ENCODE measurements at regions not wholly inside any gene's neighbourhood (a gene's known extent, or its start where the extent isn't known, plus 50 kb on each side); places are given as distances from the start of the nearest gene placed in this dataset.

GRCh38 chr5:6146271-6146670, 232.1 kb downstream of the MED10 start:
- TF ChIP-seq CTCF (IDR thresholded peaks at IDR 0.05) = no peak
- Mint-ChIP-seq H3K9me3 (no peaks in the 10 kb centered on the region), H3K4me1 (no peaks in the 10 kb centered on the region), H3K27me3 (peaks cover 13% of the 10 kb centered on the region), H3K27ac (no peak overlapping the region), H3K36me3 (ENCODE audit: low read depth) (no peaks in the 10 kb centered on the region), H3K4me3 (no peak overlapping the region)
- ATAC-seq (ENCODE audit: low read depth) = no peak
- no peak for DNase-seq
- ChIA-PET POLR2A (no interaction called here), CTCF (no interaction called here)
- intact Hi-C loops (cut with micrococcal nuclease) = no loop called here

DNA sequence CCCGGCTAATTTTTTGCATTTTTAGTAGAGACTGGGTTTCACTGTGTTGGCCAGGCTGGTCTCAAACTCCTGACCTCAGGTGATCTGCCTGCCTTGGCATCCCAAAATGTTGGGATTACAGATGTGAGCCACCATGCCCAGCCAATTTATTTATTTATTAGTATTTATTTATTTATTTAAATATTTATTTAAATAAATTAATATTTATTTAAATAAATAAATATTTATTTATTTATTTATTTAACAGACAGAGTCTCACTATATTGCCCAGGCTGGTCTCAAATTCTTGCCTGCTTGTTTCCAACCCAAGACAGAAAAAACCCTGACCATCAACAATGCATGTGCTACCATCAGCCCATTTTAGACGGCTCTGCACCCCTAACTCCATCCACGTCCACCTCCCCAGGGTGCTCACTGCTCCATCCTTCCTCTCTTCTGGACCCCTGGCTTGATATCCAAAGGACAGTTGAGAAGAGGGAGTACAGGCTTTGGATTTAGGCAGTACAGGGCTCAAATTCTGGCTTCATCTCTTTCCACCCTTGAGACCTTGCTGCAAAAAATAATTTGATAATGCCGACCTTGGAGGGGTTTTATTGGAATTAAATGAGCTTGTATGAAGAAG, 232.6 kb downstream of the MED10 start:
- Mint-ChIP-seq H3K27ac (no peak overlapping the region), H3K9me3 (no peaks in the 10 kb centered on the region), H3K4me3 (no peak overlapping the region), H3K4me1 (no peaks in the 10 kb centered on the region), H3K27me3 (peaks cover 13% of the 10 kb centered on the region), H3K36me3 (ENCODE audit: low read depth) (no peaks in the 10 kb centered on the region)
- intact Hi-C loops (cut with micrococcal nuclease) = no loop called here
- no peak for DNase-seq
- CTCF ChIA-PET = no interaction called here
- POLR2A ChIA-PET = no interaction called here
- no peak for TF ChIP-seq CTCF (IDR thresholded peaks at IDR 0.05)
- no peak for ATAC-seq (ENCODE audit: low read depth)

GRCh38 chr5:6143523-6143922, 234.8 kb downstream of the MED10 start:
- H3K9me3 Mint-ChIP-seq = no peaks in the 10 kb centered on the region
- no peak overlapping the region for H3K4me3 Mint-ChIP-seq
- TF ChIP-seq CTCF (IDR thresholded peaks at IDR 0.05) = no peak
- DNase-seq (no peak), ATAC-seq (ENCODE audit: low read depth) (no peak)
- no peaks in the 10 kb centered on the region for H3K4me1 Mint-ChIP-seq
- CTCF ChIA-PET = no interaction called here
- peaks cover 15% of the 10 kb centered on the region for H3K27me3 Mint-ChIP-seq
- intact Hi-C loops (cut with micrococcal nuclease) = no loop called here
- H3K36me3 Mint-ChIP-seq (ENCODE audit: low read depth) = no peaks in the 10 kb centered on the region
- H3K27ac Mint-ChIP-seq = no peak overlapping the region
- POLR2A ChIA-PET = no interaction called here

- ChIA-PET POLR2A (no interaction called here), CTCF (no interaction called here)
- no peaks in the 10 kb centered on the region for H3K9me3 Mint-ChIP-seq
- H3K36me3 Mint-ChIP-seq (ENCODE audit: low read depth) = no peaks in the 10 kb centered on the region
- intact Hi-C loops (cut with micrococcal nuclease) = no loop called here
- peaks cover 15% of the 10 kb centered on the region for H3K27me3 Mint-ChIP-seq
- no peaks in the 10 kb centered on the region for H3K4me1 Mint-ChIP-seq
- DNase-seq (no peak), ATAC-seq (ENCODE audit: low read depth) (no peak)
- H3K4me3 Mint-ChIP-seq = no peak overlapping the region
- H3K27ac Mint-ChIP-seq = no peak overlapping the region
- no peak for TF ChIP-seq CTCF (IDR thresholded peaks at IDR 0.05)
Measured at GRCh38 chr5:6142353-6142752, 236.0 kb downstream of the MED10 start.

DNA sequence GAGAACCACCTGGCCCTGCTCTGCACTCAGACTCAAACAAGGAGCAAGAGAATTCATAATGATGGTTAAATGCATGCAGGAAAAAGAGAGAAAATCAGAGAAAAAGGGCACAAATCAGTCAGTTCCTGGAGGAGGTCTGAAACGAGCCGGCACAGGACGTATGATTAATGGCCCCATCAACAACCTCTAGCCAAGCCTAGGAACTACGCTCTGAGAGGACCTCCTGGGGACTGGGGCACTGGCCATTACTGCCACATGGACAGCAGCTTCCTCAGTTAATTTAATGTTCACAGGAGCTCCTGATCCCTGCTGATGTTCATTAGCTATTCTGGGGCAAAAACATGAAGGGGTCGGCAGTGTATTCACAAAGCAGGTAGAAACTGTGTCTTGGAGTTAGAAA, 238.1 kb downstream of the MED10 start:
- POLR2A ChIA-PET = no interaction called here
- no peak for ATAC-seq (ENCODE audit: low read depth)
- H3K4me1 Mint-ChIP-seq = peaks cover 10% of the 10 kb centered on the region
- intact Hi-C loops (cut with micrococcal nuclease) = no loop called here
- CTCF ChIA-PET = no interaction called here
- no peak for TF ChIP-seq CTCF (IDR thresholded peaks at IDR 0.05)
- H3K4me3 Mint-ChIP-seq = no peak overlapping the region
- peaks cover 10% of the 10 kb centered on the region for H3K27me3 Mint-ChIP-seq
- H3K36me3 Mint-ChIP-seq (ENCODE audit: low read depth) = no peaks in the 10 kb centered on the region
- H3K9me3 Mint-ChIP-seq = no peaks in the 10 kb centered on the region
- DNase-seq = no peak
- H3K27ac Mint-ChIP-seq = no peak overlapping the region
